ENCODE measurements at regions not wholly inside any gene's neighbourhood (a gene's known extent, or its start where the extent isn't known, plus 50 kb on each side); places are given as distances from the start of the nearest gene placed in this dataset.

DNA sequence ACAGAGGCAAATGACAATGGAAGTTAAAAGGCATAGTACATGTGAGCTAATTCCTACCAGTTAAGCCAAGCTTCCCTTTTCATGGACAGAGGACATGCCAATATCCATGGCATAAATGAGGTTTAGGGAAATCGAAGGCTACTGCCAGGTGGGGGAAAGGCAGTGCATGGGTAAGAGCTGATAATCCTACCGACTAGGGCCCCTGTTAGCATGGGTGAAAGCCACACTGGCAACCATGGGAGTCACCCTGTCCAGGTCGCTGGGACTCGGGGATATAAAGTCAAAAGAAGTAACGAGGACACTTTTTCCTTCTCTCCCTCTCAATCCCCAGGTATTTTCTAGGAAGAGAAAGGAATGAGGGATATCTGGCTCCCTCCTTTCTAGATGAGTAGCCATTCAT is 83.7 kb upstream of the CDH19 start:
- no peak for DNase-seq (ENCODE audit: low spot score)
- H3K4me3 ChIP-seq (ENCODE audit: low read length in 2 of 2): no peak overlapping the region
- no peak overlapping the region for H3K23ac ChIP-seq (ENCODE audit: low read depth, low read length, poor library complexity)
- no peak overlapping the region for H3K27ac ChIP-seq (replicated peaks; ENCODE audit: low read length)
- H3K36me3 ChIP-seq (replicated peaks in 1 of 2; ENCODE audit: control insufficient read depth in 2 of 2, insufficient read depth in 2 of 2, low read length in 2 of 2): no peaks in the 10 kb centered on the region
- no peak overlapping the region for H2AK5ac ChIP-seq (ENCODE audit: low read depth, low read length)
- WGBS, 2 donors (ENCODE audit: extremely low coverage in 2 of 2, insufficient read length in 2 of 2, insufficient replicate concordance in 1 of 2): no CpG with 5 or more reads among the region's 5 CpGs
- no peaks in the 10 kb centered on the region for H3K27me3 ChIP-seq (ENCODE audit: control insufficient read depth in 3 of 3, insufficient read depth in 3 of 3, low read depth in 1 of 3, low read length in 3 of 3)
- no peak overlapping the region for H3K18ac ChIP-seq (ENCODE audit: low read length)
- H2BK15ac ChIP-seq (ENCODE audit: low read length): no peak overlapping the region
- H3K4me2 ChIP-seq (ENCODE audit: insufficient read depth, low read length, poor library complexity, severe bottlenecking): no peak overlapping the region
- H3K79me1 ChIP-seq (ENCODE audit: low read depth, low read length): no peaks in the 10 kb centered on the region
- H2BK120ac ChIP-seq (ENCODE audit: low read depth, low read length): no peak overlapping the region
- H3K4ac ChIP-seq (ENCODE audit: low read length): no peak overlapping the region
- H4K8ac ChIP-seq (ENCODE audit: low read depth, low read length): no peak overlapping the region
- H2BK5ac ChIP-seq (ENCODE audit: low read length): no peak overlapping the region
- H4K91ac ChIP-seq (ENCODE audit: low read depth, low read length, poor library complexity): no peak overlapping the region
- H3K9me3 ChIP-seq (replicated peaks in 1 of 2; ENCODE audit: control insufficient read depth in 2 of 2, insufficient read depth in 1 of 2, low read depth in 1 of 2, low read length in 2 of 2): peaks cover 8 to 39% of the 10 kb centered on the region in 2 donors
- H2BK12ac ChIP-seq (ENCODE audit: low read length): no peak overlapping the region
- H3K9ac ChIP-seq (ENCODE audit: low read depth, low read length, poor library complexity): no peak overlapping the region
- no peak overlapping the region for H3K14ac ChIP-seq (ENCODE audit: low read length)
- H2AFZ ChIP-seq (ENCODE audit: low read length): no peak overlapping the region
- peaks cover 2 to 11% of the 10 kb centered on the region in 2 donors for H3K4me1 ChIP-seq (ENCODE audit: control insufficient read depth in 2 of 2, insufficient read depth in 1 of 2, low read depth in 1 of 2, low read length in 2 of 2)

DNA sequence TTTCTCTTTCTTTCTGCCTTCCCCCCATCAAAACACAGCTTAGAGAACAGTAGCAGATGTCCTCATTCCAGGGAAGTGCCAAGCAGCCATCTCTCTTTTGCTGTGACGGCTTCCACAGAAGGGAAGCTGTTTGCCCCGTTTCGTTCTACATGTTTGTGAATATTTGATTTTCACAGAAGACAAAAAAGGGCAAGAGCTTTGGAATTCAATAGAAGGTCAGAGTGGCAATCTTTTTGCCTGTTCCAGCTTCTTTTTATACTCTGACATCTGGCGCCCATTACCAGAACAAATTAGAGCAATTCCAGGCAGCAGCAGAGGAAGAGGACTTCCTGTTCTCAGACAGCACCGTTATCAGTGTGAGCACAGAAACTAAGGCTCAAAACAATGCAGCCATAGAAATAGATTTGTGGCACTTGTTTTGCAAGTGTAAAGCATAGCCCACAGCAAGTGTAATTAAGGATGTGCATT is 79.0 kb upstream of the CDH19 start:
- Histone ChIP-seq H3K36me3 (replicated peaks in 1 of 2; ENCODE audit: control insufficient read depth in 2 of 2, insufficient read depth in 2 of 2, low read length in 2 of 2) (no peaks in the 10 kb centered on the region), H3K27ac (replicated peaks; ENCODE audit: low read length) (peak overlapping the region; percentile 71), H2BK120ac (ENCODE audit: low read depth, low read length) (no peak overlapping the region), H3K4me2 (ENCODE audit: insufficient read depth, low read length, poor library complexity, severe bottlenecking) (no peak overlapping the region), H3K4me1 (ENCODE audit: control insufficient read depth in 2 of 2, insufficient read depth in 1 of 2, low read depth in 1 of 2, low read length in 2 of 2) (peaks cover 2 to 16% of the 10 kb centered on the region in 2 donors), H3K9me3 (replicated peaks in 1 of 2; ENCODE audit: control insufficient read depth in 2 of 2, insufficient read depth in 1 of 2, low read depth in 1 of 2, low read length in 2 of 2) (peaks cover 12 to 39% of the 10 kb centered on the region in 2 donors), H4K91ac (ENCODE audit: low read depth, low read length, poor library complexity) (no peak overlapping the region), H3K4ac (ENCODE audit: low read length) (no peak overlapping the region), H2BK15ac (ENCODE audit: low read length) (no peak overlapping the region), H2BK5ac (ENCODE audit: low read length) (no peak overlapping the region), H3K79me1 (ENCODE audit: low read depth, low read length) (no peaks in the 10 kb centered on the region), H3K18ac (ENCODE audit: low read length) (no peak overlapping the region), H4K8ac (ENCODE audit: low read depth, low read length) (no peak overlapping the region), H3K27me3 (ENCODE audit: control insufficient read depth in 3 of 3, insufficient read depth in 3 of 3, low read depth in 1 of 3, low read length in 3 of 3) (no peaks in the 10 kb centered on the region), H2AK5ac (ENCODE audit: low read depth, low read length) (no peak overlapping the region), H3K4me3 (ENCODE audit: low read length in 2 of 2) (peak overlapping the region in 1 of 2 donors; percentile 28), H3K14ac (ENCODE audit: low read length) (no peak overlapping the region), H2BK12ac (ENCODE audit: low read length) (no peak overlapping the region), H3K23ac (ENCODE audit: low read depth, low read length, poor library complexity) (no peak overlapping the region), H3K9ac (ENCODE audit: low read depth, low read length, poor library complexity) (no peak overlapping the region), H2AFZ (ENCODE audit: low read length) (peak overlapping the region; percentile 83)
- peak; percentile 27 for DNase-seq (ENCODE audit: low spot score)
- WGBS, 2 donors (ENCODE audit: extremely low coverage in 2 of 2, insufficient read length in 2 of 2, insufficient replicate concordance in 1 of 2): no CpG with 5 or more reads among the region's 5 CpGs

DNA sequence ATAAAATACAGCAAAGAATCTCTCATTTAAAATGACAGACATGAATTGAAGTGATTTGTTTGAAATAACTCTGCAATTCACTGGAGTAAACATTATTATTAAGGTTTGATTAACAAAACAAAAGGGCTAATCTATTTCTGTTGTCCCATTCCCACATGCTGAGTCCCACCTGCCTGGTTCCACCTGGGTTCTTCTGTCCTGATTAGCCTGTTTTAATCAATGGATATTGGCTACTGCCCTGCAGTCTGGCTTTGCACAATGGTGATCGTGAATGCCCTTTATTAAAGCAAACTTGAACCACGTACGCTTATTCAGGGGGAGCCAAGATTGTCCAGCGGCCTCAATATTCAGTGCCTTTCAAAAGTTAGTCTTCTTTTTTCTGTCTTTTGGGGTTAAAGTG is 72.8 kb upstream of the CDH19 start:
- peaks cover 4 to 23% of the 10 kb centered on the region in 2 donors for H3K9me3 ChIP-seq (replicated peaks in 1 of 2; ENCODE audit: control insufficient read depth in 2 of 2, insufficient read depth in 1 of 2, low read depth in 1 of 2, low read length in 2 of 2)
- H3K9ac ChIP-seq (ENCODE audit: low read depth, low read length, poor library complexity): no peak overlapping the region
- H3K27ac ChIP-seq (replicated peaks; ENCODE audit: low read length): no peak overlapping the region
- no peak overlapping the region for H2BK120ac ChIP-seq (ENCODE audit: low read depth, low read length)
- no peak overlapping the region for H3K18ac ChIP-seq (ENCODE audit: low read length)
- no peak overlapping the region for H2BK5ac ChIP-seq (ENCODE audit: low read length)
- no peak overlapping the region for H2BK12ac ChIP-seq (ENCODE audit: low read length)
- no peak overlapping the region for H4K91ac ChIP-seq (ENCODE audit: low read depth, low read length, poor library complexity)
- H3K14ac ChIP-seq (ENCODE audit: low read length): no peak overlapping the region
- H3K36me3 ChIP-seq (replicated peaks in 1 of 2; ENCODE audit: control insufficient read depth in 2 of 2, insufficient read depth in 2 of 2, low read length in 2 of 2): no peaks in the 10 kb centered on the region
- no peak overlapping the region for H2AFZ ChIP-seq (ENCODE audit: low read length)
- no peak overlapping the region for H3K4me3 ChIP-seq (ENCODE audit: low read length in 2 of 2)
- WGBS, 2 donors (ENCODE audit: extremely low coverage in 2 of 2, insufficient read length in 2 of 2, insufficient replicate concordance in 1 of 2): no CpG with 5 or more reads among the region's 4 CpGs
- H2AK5ac ChIP-seq (ENCODE audit: low read depth, low read length): no peak overlapping the region
- H3K4ac ChIP-seq (ENCODE audit: low read length): no peak overlapping the region
- H3K23ac ChIP-seq (ENCODE audit: low read depth, low read length, poor library complexity): no peak overlapping the region
- H3K4me2 ChIP-seq (ENCODE audit: insufficient read depth, low read length, poor library complexity, severe bottlenecking): no peak overlapping the region
- no peak for DNase-seq (ENCODE audit: low spot score)
- no peaks in the 10 kb centered on the region for H3K27me3 ChIP-seq (ENCODE audit: control insufficient read depth in 3 of 3, insufficient read depth in 3 of 3, low read depth in 1 of 3, low read length in 3 of 3)
- H2BK15ac ChIP-seq (ENCODE audit: low read length): no peak overlapping the region
- no peaks in the 10 kb centered on the region for H3K79me1 ChIP-seq (ENCODE audit: low read depth, low read length)
- H4K8ac ChIP-seq (ENCODE audit: low read depth, low read length): no peak overlapping the region
- H3K4me1 ChIP-seq (ENCODE audit: control insufficient read depth in 2 of 2, insufficient read depth in 1 of 2, low read depth in 1 of 2, low read length in 2 of 2): no peaks in the 10 kb centered on the region

DNA sequence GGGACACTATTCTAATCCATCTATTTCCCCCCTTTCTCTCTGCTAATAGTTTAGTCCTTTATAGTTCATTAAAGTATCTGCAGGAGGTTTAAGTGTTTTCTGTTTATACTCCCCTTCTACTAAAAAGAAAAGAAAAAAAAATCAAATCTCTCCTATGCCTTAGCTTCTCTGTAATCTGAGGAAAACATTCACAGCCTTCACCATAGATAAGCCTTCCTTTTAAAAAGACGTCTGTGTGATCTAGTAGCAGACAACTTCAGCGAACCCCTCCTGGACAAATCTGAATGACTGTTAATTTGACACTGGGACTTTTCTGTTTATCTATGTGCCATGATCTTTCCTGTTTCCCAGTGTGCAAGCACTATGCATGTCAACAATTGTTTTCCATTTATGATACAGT is 70.4 kb upstream of the CDH19 start:
- Histone ChIP-seq H2BK5ac (ENCODE audit: low read length) (no peak overlapping the region), H3K79me1 (ENCODE audit: low read depth, low read length) (no peaks in the 10 kb centered on the region), H2AK5ac (ENCODE audit: low read depth, low read length) (no peak overlapping the region), H4K91ac (ENCODE audit: low read depth, low read length, poor library complexity) (no peak overlapping the region), H2BK15ac (ENCODE audit: low read length) (no peak overlapping the region), H3K9me3 (replicated peaks in 1 of 2; ENCODE audit: control insufficient read depth in 2 of 2, insufficient read depth in 1 of 2, low read depth in 1 of 2, low read length in 2 of 2) (peaks cover 4 to 16% of the 10 kb centered on the region in 2 donors), H2AFZ (ENCODE audit: low read length) (peak overlapping the region; percentile 48), H3K4me2 (ENCODE audit: insufficient read depth, low read length, poor library complexity, severe bottlenecking) (no peak overlapping the region), H3K4me1 (ENCODE audit: control insufficient read depth in 2 of 2, insufficient read depth in 1 of 2, low read depth in 1 of 2, low read length in 2 of 2) (no peaks in the 10 kb centered on the region), H3K4me3 (ENCODE audit: low read length in 2 of 2) (no peak overlapping the region), H2BK120ac (ENCODE audit: low read depth, low read length) (no peak overlapping the region), H3K23ac (ENCODE audit: low read depth, low read length, poor library complexity) (no peak overlapping the region), H3K14ac (ENCODE audit: low read length) (no peak overlapping the region), H3K27me3 (ENCODE audit: control insufficient read depth in 3 of 3, insufficient read depth in 3 of 3, low read depth in 1 of 3, low read length in 3 of 3) (no peaks in the 10 kb centered on the region), H2BK12ac (ENCODE audit: low read length) (no peak overlapping the region), H3K27ac (replicated peaks; ENCODE audit: low read length) (no peak overlapping the region), H3K9ac (ENCODE audit: low read depth, low read length, poor library complexity) (no peak overlapping the region), H3K18ac (ENCODE audit: low read length) (no peak overlapping the region), H3K36me3 (replicated peaks in 1 of 2; ENCODE audit: control insufficient read depth in 2 of 2, insufficient read depth in 2 of 2, low read length in 2 of 2) (no peaks in the 10 kb centered on the region), H4K8ac (ENCODE audit: low read depth, low read length) (no peak overlapping the region), H3K4ac (ENCODE audit: low read length) (no peak overlapping the region)
- no CpG with 5 or more reads among the region's 2 CpGs for WGBS, 2 donors (ENCODE audit: extremely low coverage in 2 of 2, insufficient read length in 2 of 2, insufficient replicate concordance in 1 of 2)
- no peak for DNase-seq (ENCODE audit: low spot score)
